HG02973 (cell line): ENCODE measurements at regions not wholly inside any gene's neighbourhood (a gene's known extent, or its start where the extent isn't known, plus 50 kb on each side); places are given as distances from the start of the nearest gene placed in this dataset.
"Not testable (repeated sequence)": the region's sequence is repeated elsewhere in the genome, so short reads cannot be mapped to it uniquely, and the experiment has no call there.

ENCODE experiments used
- ATAC-seq: cut with Tn5 transposase; IDR thresholded peaks from one replicate; pipeline ENCODE4 v1.9.1; 2021; ENCODE audit warnings: moderate library complexity; ENCODE audit not compliant: unreplicated experiment

DNA sequence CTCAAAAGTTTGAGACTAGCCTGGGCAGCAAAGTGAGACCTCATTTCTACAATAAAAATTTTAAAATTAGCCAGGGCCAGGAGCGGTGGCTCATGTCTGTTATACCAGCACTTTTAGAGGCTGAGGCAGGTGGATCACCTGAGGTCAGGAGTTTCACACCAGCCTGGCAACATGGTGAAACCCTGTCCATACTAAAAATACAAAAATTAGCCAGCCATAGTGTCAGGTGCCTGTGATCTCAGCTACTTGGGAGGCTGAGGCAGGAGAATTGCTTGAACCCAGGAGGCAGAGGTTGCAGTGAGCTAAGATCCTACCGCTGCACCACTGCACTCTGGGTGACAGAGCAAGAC is 85.1 kb upstream of the MAP4 start:
- ATAC-seq = not testable (repeated sequence)

DNA sequence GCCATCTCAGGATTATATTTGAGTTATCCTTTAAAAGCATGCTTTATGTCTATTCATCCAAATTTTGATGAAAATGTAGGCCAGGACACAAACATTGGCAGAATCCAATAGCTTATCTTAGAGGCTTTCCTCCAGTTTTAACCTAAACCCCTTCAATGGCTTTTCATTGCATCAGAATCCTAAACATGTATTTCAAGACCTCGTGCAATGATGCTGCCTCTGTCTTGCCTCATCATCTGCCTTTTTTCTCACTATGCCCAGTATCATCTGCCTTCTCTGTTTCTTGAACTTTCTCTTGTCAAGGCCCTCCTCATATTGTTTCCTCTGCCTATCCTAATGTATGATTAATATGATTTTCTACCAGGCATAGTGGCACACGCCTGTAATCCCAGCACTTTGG is 76.1 kb upstream of the MAP4 start:
- ATAC-seq = no peak

DNA sequence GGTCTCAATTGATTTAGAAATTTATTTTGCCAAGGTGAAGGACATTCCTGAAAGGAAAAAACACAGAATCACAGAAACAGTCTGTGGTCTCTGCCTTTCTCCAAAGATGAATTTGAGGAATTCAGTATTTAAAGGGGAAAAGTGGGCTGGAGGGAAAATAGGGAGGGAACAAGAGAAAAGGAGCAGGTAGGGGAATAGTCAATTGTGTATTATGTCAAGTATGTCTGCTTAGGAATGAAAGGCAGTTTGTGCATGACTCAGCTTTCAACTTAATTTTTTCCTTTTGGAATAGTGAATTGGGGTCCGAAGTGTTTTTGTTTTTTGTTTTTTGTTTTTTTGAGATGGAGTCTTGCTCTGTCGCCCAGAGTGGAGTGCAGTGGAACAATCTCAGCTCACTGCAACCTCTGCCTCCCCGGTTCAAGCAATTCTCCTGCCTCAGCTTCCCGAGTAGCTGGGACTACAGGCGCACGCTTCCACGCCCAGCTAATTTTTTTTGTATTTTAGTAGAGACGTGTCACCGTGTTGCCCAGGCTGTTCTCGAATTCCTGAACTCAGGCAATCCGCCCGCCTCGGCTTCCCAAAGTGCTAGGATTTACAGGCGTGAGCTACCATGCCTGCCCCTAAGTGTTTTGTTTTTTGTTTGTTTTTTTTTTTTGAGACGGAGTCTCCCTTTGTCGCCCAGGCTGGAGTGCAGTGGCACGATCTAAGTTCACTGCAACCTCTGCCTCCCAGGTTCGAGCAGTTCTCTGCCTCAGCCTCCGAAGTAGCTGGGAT is 74.1 kb upstream of the MAP4 start:
- no peak for ATAC-seq

DNA sequence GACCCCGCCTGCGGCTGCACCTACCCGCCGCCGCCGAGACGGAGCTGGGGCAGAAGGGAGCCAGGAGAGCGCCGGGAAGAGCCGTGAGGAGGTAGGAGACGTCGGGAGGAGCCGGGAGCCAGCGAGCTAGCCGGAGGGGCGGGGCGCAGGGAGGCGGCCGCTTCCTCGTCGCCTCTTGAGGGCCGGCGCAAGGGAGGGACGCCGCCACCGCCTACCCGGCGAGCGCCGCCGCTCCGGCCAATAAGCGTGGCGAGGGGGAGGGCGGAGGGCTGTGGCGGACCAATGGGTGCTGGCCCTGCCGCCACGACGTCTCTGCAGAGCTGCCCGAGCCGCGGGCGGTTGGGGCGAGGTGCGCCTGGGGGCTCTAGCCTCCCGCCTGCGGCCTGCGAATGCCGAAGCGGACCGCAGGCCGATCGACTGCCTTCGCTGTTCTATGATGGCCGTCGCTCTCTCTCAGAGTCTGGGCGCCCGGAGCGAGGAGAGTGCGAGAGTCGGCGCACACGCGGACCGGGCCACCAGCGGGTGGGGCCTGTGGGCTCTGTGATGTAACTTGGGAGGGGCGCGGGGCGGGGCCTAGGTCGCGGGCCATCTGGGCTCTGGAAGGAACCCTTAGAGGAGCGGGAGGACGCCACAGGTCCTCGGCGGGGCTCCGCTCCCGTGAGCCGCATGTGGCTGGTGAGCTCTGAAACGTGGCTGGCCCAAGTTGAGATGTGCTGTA is 72.7 kb upstream of the MAP4 start:
- ATAC-seq = peak; percentile 83

GRCh38 chr3:48088056-48088748 is 72.0 kb upstream of the MAP4 start:
- no peak for ATAC-seq

GRCh38 chr3:48086705-48087104 is 70.5 kb upstream of the MAP4 start:
- ATAC-seq = no peak

DNA sequence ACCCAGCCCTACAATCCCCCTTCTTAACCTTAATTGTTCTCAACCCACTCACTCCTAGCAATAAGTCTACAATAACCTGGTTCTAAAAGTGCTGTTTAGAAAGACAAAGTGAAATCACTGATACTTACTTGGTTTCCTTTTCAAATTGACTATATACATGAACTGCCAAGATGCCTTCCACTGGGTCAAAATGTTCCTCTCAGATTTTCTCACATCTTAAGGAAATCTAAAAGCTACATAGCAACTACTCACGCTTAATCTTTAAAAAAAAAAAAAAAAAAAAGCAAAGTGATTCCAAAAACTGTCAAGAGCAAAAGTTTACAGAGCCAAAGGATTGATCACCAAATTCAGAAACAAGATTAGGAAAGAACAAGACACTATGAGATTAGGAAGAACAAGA is 68.7 kb upstream of the MAP4 start:
- no peak for ATAC-seq

DNA sequence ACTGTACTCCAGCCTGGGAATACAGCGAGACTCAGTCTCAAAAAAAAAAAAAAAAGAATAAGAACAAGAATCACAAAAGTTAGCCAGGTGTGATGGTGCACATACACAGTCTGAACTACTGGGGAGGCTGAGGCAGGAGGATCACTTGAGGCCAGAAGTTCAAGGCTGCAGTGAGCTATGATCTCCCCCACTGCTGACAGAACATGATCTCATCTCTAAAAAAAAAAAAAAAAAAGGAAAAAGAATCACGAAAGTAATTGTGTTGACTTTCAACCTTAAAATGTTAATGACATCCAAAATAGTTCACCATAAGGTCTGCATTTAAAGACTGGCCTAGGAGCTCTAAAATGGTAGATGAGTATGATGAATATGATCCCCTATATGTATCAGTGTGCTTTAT is 68.0 kb upstream of the MAP4 start:
- ATAC-seq = no peak

GRCh38 chr3:48082580-48083184 is 66.5 kb upstream of the MAP4 start:
- no peak for ATAC-seq

DNA sequence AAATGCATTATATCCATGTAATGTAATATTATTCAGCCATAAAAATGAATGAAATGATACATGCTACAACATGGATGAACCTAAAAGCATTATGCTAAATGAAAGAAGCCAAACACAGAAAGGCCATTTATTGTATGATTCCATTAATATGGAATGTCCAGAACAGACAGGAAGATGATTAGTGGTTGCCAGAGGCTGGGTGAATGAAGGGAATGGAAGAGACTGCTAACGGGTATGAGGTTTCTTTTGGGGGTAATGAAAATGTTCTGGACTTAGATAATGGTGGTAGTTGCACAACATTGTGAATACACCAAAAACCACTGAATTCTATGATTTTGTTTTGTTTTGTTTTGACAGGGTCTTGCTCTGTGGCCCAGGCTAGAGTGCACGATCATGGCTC is 61.6 kb upstream of the MAP4 start:
- ATAC-seq = no peak

DNA sequence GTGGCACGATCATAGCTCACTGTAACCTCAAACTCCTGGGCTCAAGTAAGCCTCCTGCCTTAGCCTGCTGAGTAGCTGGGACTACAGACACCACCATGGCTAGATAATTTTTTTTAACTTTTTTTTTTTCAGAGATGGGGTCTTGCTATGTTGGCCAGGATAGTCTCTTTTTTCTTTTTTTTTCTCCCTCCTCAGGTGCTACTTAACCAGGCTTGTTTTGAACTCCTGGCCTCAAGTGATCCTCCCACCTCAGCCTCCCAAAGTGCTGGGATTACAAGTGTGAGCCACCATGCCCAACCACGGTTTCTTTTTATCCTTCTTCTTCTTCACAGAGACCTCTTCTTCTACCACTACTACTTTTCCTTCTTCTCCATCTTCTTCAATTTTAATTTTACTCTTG is 53.8 kb upstream of the MAP4 start:
- no peak for ATAC-seq

DNA sequence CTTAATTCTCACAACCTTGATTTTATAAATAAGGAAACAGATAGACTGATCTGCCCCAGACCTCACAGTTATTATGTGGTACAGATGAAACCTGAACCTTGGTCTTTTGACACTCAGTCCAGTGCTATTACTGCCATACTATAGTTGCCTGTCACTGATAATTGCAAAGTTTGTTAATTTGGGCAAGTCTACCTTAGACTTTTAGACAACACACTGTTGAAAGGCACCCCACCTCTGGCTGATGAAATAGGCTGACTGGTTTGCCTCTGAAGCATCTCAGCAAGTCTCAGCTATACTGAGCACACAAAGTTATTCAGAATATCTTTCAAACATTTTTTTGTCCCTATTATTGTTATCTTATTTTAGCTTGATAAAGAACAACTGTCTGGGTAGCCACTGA is 53.1 kb upstream of the MAP4 start:
- no peak for ATAC-seq

DNA sequence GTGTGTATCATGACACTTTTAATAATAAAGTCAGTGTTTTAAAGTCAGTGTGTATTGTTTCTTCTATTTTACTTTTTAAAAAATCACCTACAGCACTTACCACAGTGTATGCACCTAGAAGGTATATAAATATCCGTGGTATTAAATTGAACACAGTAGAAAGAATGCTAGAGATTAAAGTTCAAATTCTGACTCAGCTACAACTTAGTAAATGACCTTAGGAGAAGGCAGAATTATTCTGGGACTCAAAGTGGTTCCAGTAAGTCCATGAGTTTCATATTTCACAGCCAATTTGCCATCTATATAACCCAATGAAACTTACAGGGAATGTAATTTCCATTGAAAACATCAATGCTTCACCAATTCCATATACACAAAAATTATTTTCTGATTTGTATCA is 52.7 kb upstream of the MAP4 start:
- ATAC-seq = no peak

GRCh38 chr3:48068320-48068719 is 52.1 kb upstream of the MAP4 start:
- ATAC-seq = not testable (repeated sequence)

GRCh38 chr3:48067271-48067670 is 51.1 kb upstream of the MAP4 start:
- ATAC-seq = no peak
